HG03342 (cell line): ENCODE measurements at regions not wholly inside any gene's neighbourhood (a gene's known extent, or its start where the extent isn't known, plus 50 kb on each side); places are given as distances from the start of the nearest gene placed in this dataset.
A peak's percentile ranks its signal among the peaks of the same experiment; 100 is the strongest.

Experiments used
- ATAC-seq: cut with Tn5 transposase; IDR thresholded peaks from one replicate; pipeline ENCODE4 v1.9.1; 2021; ENCODE audit warnings: mild to moderate bottlenecking, moderate library complexity; ENCODE audit not compliant: unreplicated experiment

DNA sequence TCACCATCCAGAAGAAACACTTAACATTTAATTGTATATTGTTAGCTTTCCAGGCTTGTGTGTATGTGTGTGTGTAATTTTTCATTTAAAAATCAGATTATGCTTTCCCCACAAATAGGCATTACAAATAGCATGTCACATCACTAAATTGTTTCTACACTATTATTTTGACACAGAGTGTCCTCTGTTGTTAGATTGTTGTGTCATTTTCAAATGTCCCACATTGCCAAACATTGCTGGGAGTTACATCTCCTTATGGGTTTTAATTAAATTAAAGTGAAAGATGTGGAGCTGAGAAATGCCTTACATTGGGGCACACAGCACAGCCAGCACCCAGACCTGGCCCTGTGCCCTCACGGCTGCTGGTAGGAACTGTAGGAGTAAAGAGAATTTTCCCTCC is 295.6 kb downstream of the ZEB1 start:
- ATAC-seq: no peak

GRCh38 chr10:31612082-31612481 is 293.1 kb downstream of the ZEB1 start:
- no peak for ATAC-seq

DNA sequence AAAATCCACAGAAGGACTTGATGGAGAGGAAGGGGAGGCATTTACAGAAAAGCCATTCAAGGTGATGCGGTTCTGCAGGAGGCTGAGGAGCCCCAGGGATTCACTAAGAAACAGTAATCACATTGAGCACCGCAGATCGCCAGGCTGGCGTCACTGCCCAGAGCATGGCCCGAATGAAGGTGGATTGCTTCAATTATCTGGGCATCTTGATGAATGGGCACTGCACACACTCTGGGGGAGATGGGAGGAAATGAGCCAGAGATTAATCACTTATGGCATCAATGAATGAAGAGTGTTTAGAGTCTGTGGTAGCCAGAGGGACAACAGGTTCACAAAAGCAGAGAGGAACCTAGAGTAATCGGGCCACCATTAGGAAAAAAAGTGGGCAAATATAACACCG is 292.1 kb downstream of the ZEB1 start:
- no peak for ATAC-seq

- no peak for ATAC-seq
Observed at GRCh38 chr10:31607481-31607880, 288.5 kb downstream of the ZEB1 start.

- no peak for ATAC-seq
Observed at GRCh38 chr10:31606841-31607240, 287.8 kb downstream of the ZEB1 start.

DNA sequence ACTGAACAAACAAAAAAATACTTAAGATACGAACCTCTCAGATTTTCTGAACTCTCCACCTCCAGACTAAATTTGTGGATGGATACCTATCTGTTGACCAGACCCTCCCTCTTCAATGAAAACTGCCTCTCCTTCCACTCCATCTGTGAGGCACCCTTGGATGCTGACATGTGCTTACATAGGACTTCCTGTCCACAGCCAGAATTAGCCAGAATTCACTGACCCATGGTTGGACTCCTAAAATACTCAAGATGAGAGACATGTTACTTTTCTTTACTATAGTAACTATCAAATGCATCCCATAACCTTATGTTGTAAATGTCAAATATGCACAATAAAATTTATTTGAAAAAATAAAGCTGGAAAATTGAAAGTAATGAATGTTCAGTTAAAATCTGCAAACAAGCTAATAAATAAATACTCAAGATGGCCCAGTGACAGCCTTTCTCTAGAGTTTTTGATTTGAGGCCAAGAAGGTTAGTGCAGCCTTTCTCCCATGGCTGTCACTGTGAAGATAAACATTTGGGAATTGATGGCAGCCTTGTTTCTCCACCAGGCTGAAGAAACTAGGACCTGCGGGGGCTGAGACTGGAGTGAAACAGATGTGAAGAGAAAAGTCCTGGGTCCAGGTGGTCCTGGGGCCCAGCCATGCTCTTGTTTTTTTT is 287.0 kb downstream of the ZEB1 start:
- ATAC-seq: no peak

GRCh38 chr10:31605426-31605825 is 286.4 kb downstream of the ZEB1 start:
- no peak for ATAC-seq

GRCh38 chr10:31604646-31605170 is 285.7 kb downstream of the ZEB1 start:
- no peak for ATAC-seq

- ATAC-seq: no peak
Observed at GRCh38 chr10:31604096-31604495, 285.1 kb downstream of the ZEB1 start.

DNA sequence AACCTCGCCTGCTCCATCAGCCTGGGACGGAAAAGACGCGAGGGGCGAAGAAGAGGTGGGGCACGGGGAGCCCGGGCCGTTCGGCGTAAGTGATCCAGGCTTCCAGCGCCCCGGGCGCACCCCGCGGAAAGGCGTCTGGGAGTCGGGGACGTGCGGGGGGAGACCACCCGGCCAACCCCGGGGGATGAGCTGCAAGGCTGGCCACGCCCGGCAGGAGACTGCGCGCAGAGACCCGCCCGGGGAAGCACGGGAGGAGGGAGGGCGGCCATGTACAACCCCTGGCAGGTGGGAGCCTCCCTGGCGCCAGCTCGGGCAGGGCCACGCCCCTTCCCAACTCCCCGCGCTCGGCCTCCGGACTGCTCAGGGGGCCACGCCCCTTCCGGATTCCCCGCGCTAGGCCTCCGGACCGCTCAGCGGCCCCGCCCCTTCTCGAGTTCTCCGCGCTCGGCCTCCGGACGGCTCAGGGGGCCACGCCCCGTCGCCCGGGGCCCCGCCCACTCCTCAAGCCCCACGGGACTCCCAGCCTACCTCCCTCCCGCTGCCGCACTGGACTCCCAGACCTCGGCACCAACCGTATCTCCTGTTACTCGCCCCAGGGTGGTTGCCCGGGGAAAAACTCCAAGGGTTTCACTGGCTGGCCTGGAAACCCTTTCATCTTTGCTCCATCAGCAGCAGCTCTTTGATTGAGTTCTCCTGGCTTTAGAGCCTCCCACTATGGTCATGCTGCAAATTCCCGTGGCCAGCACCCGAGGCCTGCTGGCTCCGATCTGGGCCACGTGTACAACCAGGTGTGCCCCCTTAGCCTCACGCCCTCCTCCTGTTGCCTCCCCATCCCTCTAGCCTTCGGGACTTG is 284.4 kb downstream of the ZEB1 start:
- peak; percentile 97 for ATAC-seq

GRCh38 chr10:31602541-31603234 is 283.7 kb downstream of the ZEB1 start:
- no peak for ATAC-seq

DNA sequence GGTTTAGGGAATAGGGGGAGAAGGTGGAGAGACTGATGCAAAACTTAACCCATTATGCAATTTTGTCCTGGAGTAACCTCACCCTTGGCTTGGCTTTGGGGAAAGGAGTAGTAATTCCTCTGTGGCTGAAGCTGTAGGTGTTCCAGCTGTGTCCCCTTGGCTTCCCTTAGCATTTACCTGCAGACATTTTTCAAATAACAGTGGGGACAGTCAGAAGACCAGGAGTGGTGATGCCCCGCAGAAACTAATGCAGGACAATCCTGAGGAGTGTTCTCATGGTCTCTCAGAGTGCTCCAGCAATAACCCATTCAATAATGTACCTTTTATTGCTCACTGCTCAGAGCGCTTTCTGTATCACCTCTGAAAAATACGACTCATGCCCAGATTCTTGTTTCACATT is 282.1 kb downstream of the ZEB1 start:
- ATAC-seq: no peak

GRCh38 chr10:31599626-31600504 is 280.8 kb downstream of the ZEB1 start:
- no peak for ATAC-seq

- ATAC-seq: no peak
Observed at GRCh38 chr10:31596765-31597164, 277.7 kb downstream of the ZEB1 start.

DNA sequence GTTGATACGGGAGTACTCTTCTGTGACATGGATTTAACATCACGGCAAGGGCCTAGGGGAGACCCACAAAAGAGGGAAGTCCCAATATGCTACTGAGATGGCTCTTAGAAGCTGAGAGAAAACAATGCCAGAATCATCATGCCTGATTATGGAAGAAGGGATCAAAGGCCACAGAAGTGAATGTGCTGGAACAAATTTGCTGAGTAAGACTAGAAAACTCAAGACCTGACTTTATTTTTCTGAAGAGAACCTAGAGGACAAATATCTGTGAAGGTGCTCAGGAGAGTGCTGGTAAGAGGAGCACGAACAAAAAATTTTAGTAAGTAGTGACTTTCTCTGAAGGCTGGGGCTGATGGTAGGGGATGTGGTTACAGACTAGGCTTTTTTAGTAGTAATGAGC is 277.0 kb downstream of the ZEB1 start:
- ATAC-seq: no peak

GRCh38 chr10:31594347-31594873 is 275.4 kb downstream of the ZEB1 start:
- ATAC-seq: no peak

GRCh38 chr10:31593124-31593523 is 274.1 kb downstream of the ZEB1 start:
- no peak for ATAC-seq

DNA sequence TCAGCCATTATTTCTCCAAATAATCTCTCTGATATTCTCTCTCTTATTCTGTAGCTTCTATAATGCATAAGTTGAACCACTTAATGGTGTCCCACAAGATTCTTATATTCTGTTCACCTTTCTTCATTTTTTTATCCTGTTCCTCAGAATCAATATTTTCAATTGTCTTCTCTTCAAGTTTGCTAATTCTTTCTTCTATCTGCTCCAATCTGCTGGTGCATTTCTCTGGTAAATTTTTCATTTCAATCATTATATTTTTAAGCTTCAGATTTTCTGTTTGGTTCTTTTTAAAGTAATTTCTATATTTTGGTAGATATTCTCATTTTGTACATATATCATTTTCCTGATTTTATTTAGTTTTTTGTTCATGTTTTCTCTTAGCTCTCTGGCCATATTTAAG is 272.6 kb downstream of the ZEB1 start:
- no peak for ATAC-seq

DNA sequence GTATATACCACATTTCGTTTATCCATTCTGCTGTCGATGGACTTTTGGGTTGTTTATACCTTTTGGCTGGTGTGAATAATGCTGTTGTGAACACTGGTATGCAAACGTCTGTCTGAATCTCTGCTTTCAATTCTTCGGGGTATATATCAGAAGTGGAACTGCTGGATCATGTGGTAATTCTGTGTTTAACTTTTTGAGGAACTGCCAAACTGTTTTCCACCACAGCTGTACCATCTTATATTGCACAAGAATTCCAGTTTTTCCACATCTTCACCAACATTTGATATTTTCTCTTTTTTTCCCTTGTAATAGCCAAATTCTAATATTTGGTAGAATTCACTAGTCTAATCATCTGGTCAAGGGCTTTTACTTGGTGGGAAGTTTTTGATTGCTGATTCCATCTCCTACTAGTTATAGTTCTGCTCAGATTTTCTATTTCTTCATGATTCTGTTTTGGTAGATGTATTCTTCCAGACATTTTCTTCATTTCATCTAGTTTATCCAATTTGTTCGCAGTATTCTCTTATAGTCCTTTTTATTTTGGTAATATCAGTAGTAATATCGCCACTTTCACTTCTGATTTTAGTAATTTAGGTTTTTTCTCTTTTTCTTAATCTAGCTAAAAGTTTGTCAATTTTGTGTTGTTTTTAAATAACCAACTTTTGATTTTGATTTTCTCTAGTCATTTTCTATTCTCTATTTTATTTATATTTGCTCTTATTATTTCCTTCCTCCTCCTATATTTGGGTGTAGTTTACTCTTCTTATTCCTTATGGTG is 271.2 kb downstream of the ZEB1 start:
- no peak for ATAC-seq

GRCh38 chr10:31587691-31588090 is 268.7 kb downstream of the ZEB1 start:
- no peak for ATAC-seq
